Urinary bladder (tissue), 3 donors: ENCODE measurements at regions not wholly inside any gene's neighbourhood (a gene's known extent, or its start where the extent isn't known, plus 50 kb on each side); places are given as distances from the start of the nearest gene placed in this dataset.
A peak's percentile ranks its signal among the peaks of the same experiment; 100 is the strongest.

Experiments used
- DNase-seq: peaks from one replicate; pipeline ENCODE4 v3.0.0-alpha.2; 2015; ENCODE audit errors: extremely low spot score
- H3K27ac ChIP-seq: one replicate; pipeline ENCODE4 v1.5.1; 2013; ENCODE audit warnings: low read depth, mild to moderate bottlenecking, moderate library complexity
- H3K36me3 ChIP-seq: one replicate; pipeline ENCODE4 v1.6.1; 2013; ENCODE audit warnings: mild to moderate bottlenecking, moderate library complexity; ENCODE audit not compliant: insufficient read depth
- H3K4me1 ChIP-seq: one replicate; pipeline ENCODE4 v1.6.1; 2013; ENCODE audit warnings: mild to moderate bottlenecking, moderate library complexity; ENCODE audit not compliant: insufficient read depth
- H3K4me3 ChIP-seq: one replicate; pipeline ENCODE4 v1.5.1; 2013; ENCODE audit warnings: low read depth, low read length
- WGBS: extraction: QIAGEN DNeasy Blood & Tissue Kit; methylation state at CpG from one replicate; pipeline ENCODE4 v1.1.7; 2013; 5-methylcytosine and 5-hydroxymethylcytosine counted together
- donor health status: healthy with polysubstance abuse.
- donor health status: healthy.

DNA sequence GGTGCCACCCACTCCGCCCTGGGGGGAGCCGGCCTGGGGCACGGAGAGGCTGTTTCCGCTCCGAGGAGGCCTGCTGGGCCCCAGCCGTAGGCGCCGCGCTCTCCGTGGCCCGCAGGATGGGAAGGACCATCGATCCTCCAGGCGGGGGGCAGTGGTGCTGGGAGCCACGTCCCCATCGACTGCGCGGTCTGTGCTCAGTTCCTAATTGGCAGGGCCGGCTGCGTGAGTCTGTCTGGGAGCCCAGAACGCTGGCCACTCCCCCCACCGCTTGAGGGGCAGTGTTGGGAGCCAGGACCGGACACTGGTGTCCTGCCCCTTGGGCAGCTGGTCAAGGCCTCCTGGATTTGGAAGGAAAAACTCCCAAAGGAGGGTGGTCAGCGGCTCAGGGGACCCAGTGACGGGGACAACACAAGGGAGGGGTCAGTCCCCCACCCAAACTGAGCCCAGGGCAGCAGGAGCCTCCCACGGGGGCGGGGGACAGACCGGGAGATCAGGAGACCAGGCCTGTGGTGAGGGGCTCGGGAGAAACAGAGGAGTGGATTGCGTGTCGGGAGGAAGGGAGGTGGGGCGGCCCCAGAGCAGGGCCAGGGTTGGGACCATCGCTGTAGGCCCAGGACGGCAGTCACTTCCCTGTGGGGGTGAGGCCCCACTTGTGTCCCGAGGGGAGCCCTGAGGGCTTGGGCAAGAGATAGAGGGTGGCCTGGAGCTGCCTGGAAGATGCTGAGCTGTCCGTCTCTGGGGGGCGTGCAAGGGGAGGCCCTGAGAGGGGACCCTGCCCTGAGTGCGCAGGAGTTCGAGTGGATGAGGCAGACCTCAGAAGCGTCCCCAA lies 89.0 kb downstream of the UNCX start:
- Histone ChIP-seq H3K4me1 (no peaks in the 10 kb centered on the region), H3K36me3 (no peaks in the 10 kb centered on the region), H3K27ac (no peak overlapping the region), H3K4me3 (no peak overlapping the region)
- 55% methylated on average over 39 of the region's 39 CpGs for WGBS
- DNase-seq = no peak

DNA sequence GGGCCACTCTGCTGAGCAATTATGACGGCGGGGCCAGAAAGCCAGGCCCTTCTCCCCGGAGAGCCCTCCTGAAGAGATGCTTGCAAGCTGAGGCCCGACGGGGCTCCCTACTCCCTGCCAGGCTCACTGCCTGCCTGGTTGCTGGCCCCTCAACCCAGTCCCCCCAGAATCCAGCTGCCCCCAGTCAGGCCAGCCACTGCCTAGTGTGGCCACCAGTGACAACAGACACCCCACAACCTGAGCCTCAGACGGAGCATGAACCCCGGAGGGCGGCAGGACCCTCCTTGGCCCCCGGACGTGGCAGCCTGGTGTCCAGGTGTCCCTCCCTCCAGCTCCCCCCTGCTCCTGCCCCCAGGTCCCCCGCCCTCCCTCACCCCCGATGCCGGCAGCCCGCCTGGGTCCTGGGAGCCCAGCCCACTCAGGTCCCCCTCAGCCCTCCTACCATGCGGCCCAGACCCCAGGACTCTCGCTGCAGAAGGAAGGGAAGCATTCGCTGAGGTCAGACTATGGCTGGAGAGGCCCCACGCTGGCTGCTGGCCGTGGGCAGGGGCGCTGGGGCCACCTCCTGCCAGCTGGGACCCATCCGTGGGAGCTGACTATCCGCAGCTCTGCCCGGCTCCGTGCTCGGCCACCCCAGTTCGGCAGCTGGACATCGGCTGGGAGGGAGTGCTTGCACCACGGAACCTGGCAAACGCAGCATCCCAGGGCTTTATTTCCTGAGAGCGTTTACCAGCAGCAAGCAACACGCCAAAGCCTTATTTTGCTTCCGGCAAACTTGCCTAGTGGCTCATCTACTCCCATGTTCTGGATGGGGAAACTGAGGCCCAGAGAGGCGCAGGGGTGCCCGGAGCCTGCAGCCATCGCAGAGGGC lies 89.8 kb downstream of the UNCX start:
- Histone ChIP-seq H3K27ac (no peak overlapping the region), H3K4me3 (no peak overlapping the region), H3K36me3 (no peaks in the 10 kb centered on the region), H3K4me1 (no peaks in the 10 kb centered on the region)
- 50% methylated on average over 35 of the region's 35 CpGs for WGBS
- DNase-seq = no peak

DNA sequence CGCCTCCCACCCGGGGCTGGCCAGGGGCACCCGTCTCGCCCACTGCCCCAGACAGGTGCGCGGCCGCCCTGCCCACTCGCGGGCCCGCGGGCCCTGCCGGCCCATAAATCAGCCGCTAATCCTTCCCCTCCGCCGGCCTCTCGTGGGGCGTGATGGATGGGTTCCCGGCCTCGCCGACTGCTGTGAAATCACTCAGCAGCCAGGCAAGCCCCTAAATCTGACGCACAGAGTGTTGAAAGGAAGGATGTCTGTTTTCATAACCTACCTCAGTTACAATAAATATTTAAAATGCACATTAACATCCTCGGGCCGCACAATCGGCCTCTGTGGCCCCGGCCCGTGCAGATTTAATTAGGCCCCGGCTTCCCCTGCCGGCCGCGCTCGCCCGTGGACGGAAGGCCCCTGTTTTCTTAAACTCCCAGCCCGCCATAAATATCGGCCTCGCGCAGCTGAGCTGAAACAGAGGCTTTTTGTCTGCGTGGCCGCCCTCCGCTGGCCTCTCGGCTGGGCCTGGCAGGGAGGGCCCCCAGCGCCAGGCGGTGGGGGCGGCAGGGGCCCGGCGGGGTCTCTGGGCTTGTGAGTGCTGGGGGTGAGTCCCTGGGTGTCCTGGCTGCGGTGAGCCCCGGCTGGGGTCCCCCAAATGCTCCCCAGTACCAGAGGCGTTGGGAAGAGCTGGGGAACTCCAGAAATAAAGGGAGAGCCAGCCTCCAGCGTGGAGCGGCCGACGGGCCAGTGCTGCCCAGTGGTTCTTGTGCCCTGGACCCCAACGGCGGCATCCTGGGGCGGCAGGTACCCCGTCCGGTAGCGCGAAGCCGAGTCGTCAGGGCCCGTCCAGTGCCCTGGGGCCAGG lies 90.7 kb downstream of the UNCX start:
- Histone ChIP-seq H3K36me3 (no peaks in the 10 kb centered on the region), H3K27ac (no peak overlapping the region), H3K4me1 (no peaks in the 10 kb centered on the region), H3K4me3 (no peak overlapping the region)
- 33% methylated on average over 63 of the region's 63 CpGs for WGBS
- peak; percentile 2 for DNase-seq

DNA sequence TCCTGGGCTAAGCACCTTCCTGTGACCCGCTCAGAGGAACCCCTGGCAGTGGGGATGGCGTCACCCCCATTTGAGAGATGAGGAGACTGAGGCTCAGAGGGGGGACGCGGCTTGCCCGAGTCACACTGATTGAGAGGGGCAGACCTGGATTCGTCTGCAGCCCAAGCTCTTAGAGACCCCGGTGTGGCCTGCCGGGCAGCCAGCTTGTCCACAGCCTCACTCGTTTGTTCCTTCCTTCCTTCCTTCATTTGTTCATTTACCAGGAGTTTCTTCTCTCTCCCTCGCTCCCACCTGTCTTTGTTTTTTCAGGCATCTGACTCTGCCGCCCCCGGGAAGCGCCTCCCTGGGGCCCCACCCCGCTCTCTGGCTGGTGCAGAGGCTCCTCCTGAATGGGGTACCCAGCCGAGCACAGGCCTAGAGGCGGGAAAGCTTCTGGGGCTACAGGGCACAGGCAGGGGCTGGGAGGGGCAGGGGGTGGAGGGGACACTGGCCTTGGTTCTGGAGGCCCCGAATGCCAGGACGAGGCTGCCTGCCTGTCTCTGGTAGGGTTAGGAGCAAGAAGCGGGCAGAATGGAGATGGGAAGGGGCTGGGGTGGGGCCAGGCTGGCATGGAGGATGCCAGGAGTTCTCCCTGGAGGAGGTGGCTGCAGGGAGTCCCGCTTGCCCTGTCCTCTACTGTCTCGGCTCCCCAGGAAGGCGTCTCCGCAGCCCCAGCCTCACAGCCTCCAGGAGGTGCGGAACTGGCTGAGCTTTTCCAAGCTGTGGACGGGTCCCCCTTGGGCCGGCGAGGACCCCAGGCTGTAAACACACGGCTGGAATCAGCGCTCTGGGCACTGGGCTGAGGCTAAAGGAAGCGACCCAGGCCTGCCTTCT lies 91.6 kb downstream of the UNCX start:
- H3K36me3 ChIP-seq = no peaks in the 10 kb centered on the region
- WGBS = 83% methylated on average over 30 of the region's 30 CpGs
- no peak overlapping the region for H3K27ac ChIP-seq
- H3K4me1 ChIP-seq = no peaks in the 10 kb centered on the region
- H3K4me3 ChIP-seq = no peak overlapping the region
- DNase-seq = no peak

DNA sequence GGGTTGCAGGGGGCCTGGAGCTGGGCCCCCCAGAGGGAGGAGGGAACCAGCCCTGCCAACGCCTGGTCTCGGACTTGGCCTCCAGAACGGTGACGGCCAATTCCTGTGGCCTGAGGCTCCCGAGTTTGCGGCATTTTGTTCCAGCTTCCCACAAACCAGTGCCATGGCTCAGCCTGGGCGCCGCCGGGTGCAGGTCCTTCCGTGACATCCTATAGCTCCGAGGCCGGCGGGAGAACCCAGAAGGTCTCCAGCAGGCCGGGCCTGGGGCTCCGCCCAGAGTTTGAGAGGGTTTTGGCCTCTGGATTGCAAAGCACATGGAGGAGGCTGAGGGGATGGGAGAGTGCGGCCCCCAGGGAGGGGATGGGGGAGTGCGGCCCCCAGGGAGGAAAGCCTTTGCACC lies 92.6 kb downstream of the UNCX start:
- no peak for DNase-seq
- H3K4me1 ChIP-seq = no peaks in the 10 kb centered on the region
- H3K4me3 ChIP-seq = no peak overlapping the region
- 69% methylated on average over 17 of the region's 17 CpGs for WGBS
- no peaks in the 10 kb centered on the region for H3K36me3 ChIP-seq
- no peak overlapping the region for H3K27ac ChIP-seq

DNA sequence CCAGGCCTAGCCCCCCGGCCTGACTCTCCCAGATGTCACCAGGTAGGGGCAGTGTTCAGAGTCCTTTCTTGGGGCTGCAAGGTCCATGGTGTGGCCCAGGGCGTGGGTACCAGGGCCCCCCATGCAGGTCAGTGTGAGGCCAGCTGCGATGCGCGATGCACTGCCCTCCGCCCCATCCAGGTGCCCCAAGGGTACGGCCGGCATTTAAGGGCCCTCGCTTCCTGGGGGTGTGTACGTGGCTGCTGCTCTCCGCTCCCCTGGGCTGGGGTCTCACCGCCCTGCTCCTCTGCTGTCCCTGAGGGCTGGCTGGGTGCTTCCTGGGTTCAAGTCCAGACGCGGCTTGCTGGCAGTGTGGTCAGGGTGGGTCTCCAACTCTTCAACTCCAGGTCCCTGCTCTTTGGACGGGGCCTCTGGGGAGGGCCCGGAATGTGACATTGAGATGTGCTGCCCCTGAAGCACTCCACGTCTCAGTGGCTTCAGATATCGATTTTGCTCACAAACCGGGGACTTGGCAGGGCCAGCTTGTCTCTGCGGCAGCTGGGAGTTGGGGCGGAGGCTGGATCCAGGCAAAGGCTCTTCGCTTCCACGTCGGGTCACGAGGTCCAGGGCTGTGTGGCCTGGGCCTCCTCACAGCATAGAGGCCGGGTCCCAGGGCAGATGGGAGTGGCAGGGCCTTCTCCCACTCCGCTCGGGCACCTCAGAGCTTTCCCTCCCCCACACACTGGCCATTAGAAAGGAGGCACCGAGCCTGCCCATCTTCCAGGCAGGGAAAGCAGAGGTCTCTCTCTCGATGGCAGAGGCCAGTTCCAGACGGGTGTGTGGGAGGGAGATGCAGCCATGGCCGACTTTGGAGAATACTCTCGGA lies 93.2 kb downstream of the UNCX start:
- Histone ChIP-seq H3K27ac (no peak overlapping the region), H3K4me1 (no peaks in the 10 kb centered on the region), H3K4me3 (no peak overlapping the region), H3K36me3 (no peaks in the 10 kb centered on the region)
- 77% methylated on average over 33 of the region's 33 CpGs for WGBS
- DNase-seq = no peak

DNA sequence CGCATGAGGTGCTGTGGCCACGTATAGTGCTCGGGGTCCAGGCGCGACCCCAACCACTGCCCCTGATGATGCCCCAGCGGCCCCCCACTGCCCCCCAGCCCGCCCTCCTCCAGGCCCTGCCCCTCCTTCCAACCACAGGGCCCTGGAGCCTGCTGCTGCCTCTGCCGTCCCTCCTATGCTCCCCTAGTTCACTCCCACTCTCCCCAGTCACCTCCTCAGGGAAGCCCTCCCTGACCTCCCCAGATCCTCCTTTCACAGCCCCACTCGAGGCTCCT lies 93.8 kb downstream of the UNCX start:
- no peaks in the 10 kb centered on the region for H3K36me3 ChIP-seq
- whole genome bisulfite sequencing = 90% methylated on average over 9 of the region's 9 CpGs
- no peak for DNase-seq
- H3K4me3 ChIP-seq = no peak overlapping the region
- no peaks in the 10 kb centered on the region for H3K4me1 ChIP-seq
- H3K27ac ChIP-seq = no peak overlapping the region

DNA sequence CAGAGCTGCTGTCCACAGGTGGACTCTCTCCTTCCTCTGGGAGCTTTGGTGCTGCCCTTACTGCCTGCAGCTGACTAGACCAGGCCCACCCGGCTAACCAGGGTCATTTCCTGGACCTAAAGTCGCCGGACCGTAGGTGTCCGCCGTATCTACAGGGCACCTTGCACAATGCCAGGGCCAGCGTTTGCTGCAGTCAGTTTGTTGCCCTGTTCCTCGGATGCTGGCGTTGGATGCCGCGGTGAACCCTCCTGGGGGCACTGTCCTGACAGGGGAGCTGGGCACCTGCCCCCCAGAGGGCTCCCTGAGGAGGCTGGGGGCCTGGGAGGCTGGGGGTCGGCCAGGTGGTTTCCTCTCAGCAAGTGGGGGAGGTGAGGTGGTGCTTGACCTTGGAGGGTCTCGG lies 96.6 kb downstream of the UNCX start:
- Histone ChIP-seq H3K36me3 (no peaks in the 10 kb centered on the region), H3K4me3 (no peak overlapping the region), H3K27ac (no peak overlapping the region), H3K4me1 (no peaks in the 10 kb centered on the region)
- 84% methylated on average over 13 of the region's 13 CpGs for WGBS
- no peak for DNase-seq

DNA sequence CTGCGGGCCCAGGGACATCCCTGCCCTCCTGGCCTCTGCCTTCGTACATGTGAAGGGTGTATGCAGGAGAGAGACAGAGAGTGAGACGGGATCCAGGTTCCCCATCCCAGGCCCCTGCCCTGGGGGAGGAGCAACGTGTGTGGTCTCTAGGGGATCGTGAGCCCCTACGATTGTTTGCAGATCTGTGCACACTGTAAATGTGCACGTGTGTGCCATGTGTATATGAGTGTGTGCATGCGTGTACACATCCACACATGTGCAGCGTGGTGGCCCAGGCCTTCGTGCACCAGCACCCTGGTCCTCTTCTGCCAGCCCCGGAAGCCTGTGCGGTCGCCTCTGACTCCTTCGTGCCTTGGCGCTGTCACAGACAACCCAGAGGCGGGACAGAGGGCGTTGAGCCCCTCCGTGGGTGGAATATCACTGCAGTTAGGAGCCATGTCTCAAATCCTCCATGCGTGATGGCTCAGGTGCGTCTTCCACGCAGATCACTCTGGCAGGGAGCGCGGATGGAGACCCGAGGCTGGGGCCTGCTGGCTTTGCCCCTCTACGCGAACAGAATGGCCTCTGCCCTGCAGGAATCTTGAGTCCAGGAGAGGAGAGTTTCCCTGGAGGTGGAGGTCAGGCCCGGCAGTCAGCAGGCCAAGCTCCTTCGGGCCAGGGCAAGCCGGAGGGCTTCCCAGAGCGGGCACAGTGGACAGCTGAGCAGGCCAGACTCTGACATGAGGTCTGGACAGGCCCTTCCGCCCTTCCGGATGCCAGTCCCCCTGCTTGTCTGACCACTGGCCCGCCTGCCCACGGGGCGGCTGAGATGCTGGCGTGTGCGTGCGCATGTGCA lies 97.5 kb downstream of the UNCX start:
- no peaks in the 10 kb centered on the region for H3K36me3 ChIP-seq
- 65% methylated on average over 38 of the region's 38 CpGs for WGBS
- H3K4me1 ChIP-seq = no peaks in the 10 kb centered on the region
- no peak overlapping the region for H3K4me3 ChIP-seq
- no peak for DNase-seq
- H3K27ac ChIP-seq = no peak overlapping the region

DNA sequence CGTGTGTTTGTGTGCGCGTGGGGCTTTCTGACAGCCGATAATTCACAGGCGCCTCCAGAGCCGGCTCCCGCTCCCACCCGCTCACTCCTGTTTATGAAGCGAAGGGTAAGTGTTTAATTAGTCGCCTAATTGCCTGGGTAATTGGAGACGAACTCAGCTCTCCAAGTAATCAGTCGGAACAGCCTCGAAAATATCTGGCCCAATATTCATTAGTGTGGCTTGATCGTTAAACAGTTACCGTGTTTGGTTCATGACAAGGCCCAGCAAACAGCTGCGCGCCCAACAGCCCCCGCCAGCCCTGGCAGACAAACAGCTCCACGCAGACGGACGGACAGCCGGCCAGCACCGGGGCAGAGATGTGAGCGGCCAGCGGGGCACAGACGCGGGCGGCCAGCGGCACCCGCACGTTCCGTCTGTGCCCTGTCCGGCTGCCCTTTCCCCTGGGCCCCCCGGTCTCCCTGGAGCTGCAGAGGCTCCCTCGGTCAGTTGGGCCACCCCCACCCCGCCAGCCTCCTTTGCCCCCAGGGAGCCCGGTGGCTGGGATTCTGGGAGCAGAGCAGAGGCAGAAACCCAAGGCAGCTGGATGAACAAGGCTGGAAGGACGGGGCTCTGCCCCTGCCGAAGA lies 98.2 kb downstream of the UNCX start:
- Histone ChIP-seq H3K36me3 (no peaks in the 10 kb centered on the region), H3K4me1 (no peaks in the 10 kb centered on the region), H3K4me3 (no peak overlapping the region), H3K27ac (no peak overlapping the region)
- DNase-seq = no peak
- 68% methylated on average over 39 of the region's 39 CpGs for WGBS
